Neural cell (in vitro differentiated cells): ENCODE measurements at regions not wholly inside any gene's neighbourhood (a gene's known extent, or its start where the extent isn't known, plus 50 kb on each side); places are given as distances from the start of the nearest gene placed in this dataset.

Source experiments
- H2AFZ ChIP-seq: fragments of 200-600, 300-800 bp; sonication (generic), shearing (Covaris generic); 2 replicates; pipeline ENCODE4 v1.6.0; 2014; ENCODE audit warnings: low read depth, mild to moderate bottlenecking, antibody characterized with exemption, low read length, moderate library complexity
- H3F3A ChIP-seq: fragments of 200-600 bp; shearing (Covaris generic); 2 replicates; pipeline ENCODE4 v1.6.1; 2016; ENCODE audit warnings: mild to moderate bottlenecking, moderate library complexity, mixed read lengths, antibody characterized with exemption, low read length; ENCODE audit not compliant: insufficient read depth, poor library complexity, severe bottlenecking
- H3K27ac ChIP-seq: fragments of 200-600, 300-800 bp; sonication (generic), shearing (Covaris generic); 2 replicates; pipeline ENCODE4 v1.5.1; 2014; ENCODE audit warnings: mild to moderate bottlenecking, low read length, moderate library complexity
- H3K27me3 ChIP-seq: fragments of 300-800, 200-600 bp; sonication (generic), shearing (Covaris generic); 2 replicates; pipeline ENCODE4 v1.6.0; 2014; ENCODE audit warnings: mild to moderate bottlenecking, low read depth, low read length, moderate library complexity; ENCODE audit not compliant: insufficient read depth
- H3K36me3 ChIP-seq: fragments of 300-800, 200-600 bp; sonication (generic), shearing (Covaris generic); 2 replicates; pipeline ENCODE4 v1.5.1; 2014; ENCODE audit warnings: mild to moderate bottlenecking, antibody characterized with exemption, low read length, moderate library complexity; ENCODE audit not compliant: insufficient read depth
- H3K4me2 ChIP-seq: fragments of 300-800, 200-600 bp; sonication (generic), shearing (Covaris generic); 2 replicates; pipeline ENCODE4 v1.6.0; 2014; ENCODE audit warnings: mild to moderate bottlenecking, low read length
- H3K4me3 ChIP-seq: fragments of 300-800, 200-600 bp; sonication (generic), shearing (Covaris generic); 2 replicates; pipeline ENCODE4 v1.5.1; 2014; ENCODE audit warnings: mild to moderate bottlenecking, low read length, moderate library complexity
- H3K79me2 ChIP-seq: fragments of 200-600 bp; shearing (Covaris generic); replicated peaks from 2 replicates; pipeline ENCODE4 v1.6.0; 2014; ENCODE audit warnings: mild to moderate bottlenecking, low read length, moderate library complexity; ENCODE audit not compliant: insufficient read depth
- H3K9ac ChIP-seq: fragments of 300-800, 200-600 bp; sonication (generic), shearing (Covaris generic); 2 replicates; pipeline ENCODE4 v1.6.1; 2016; ENCODE audit warnings: mild to moderate bottlenecking, low read length, mixed read lengths
- H3K9me2 ChIP-seq: fragments of 200-600 bp; shearing (Covaris generic); 2 replicates; pipeline ENCODE4 v1.6.1; 2016; ENCODE audit warnings: mild to moderate bottlenecking, low read length, mixed read lengths; ENCODE audit not compliant: insufficient read depth
- H3K9me3 ChIP-seq: fragments of 200-600, 300-800 bp; sonication (generic), shearing (Covaris generic); 2 replicates; pipeline ENCODE4 v1.6.1; 2016; ENCODE audit warnings: mild to moderate bottlenecking, mixed run types, low read length, moderate library complexity, mixed read lengths
- H4K20me1 ChIP-seq: fragments of 200-600 bp; shearing (Covaris generic); 2 replicates; pipeline ENCODE4 v1.6.1; 2016; ENCODE audit warnings: mild to moderate bottlenecking, mixed run types; ENCODE audit not compliant: insufficient read depth
- CTCF ChIP-seq: fragments of 450-650 bp; IDR thresholded peaks from 2 replicates; pipeline ENCODE4 v1.5.1; 2014; ENCODE audit warnings: antibody characterized with exemption, mild to moderate bottlenecking, moderate library complexity; ENCODE audit not compliant: poor library complexity, severe bottlenecking
- EP300 ChIP-seq: fragments of 450-650 bp; conservative IDR thresholded peaks from 2 replicates; pipeline ENCODE4 v1.6.1; 2014; ENCODE audit warnings: antibody characterized with exemption, mild to moderate bottlenecking, moderate library complexity; ENCODE audit not compliant: poor library complexity, severe bottlenecking
- EZH2 ChIP-seq: fragments of 200-600, 300-800 bp; shearing (Covaris generic), sonication (generic); IDR thresholded peaks from 2 replicates; pipeline ENCODE4 v1.6.1; 2014; ENCODE audit warnings: antibody characterized with exemption, low read length, borderline replicate concordance, mild to moderate bottlenecking; ENCODE audit not compliant: insufficient read depth, poor library complexity, severe bottlenecking
- MXI1 ChIP-seq: fragments of 450-650 bp; conservative IDR thresholded peaks from 2 replicates; pipeline ENCODE4 v1.6.1; 2014; ENCODE audit warnings: antibody characterized with exemption, mild to moderate bottlenecking; ENCODE audit not compliant: poor library complexity, severe bottlenecking
- POLR2AphosphoS5 ChIP-seq: IDR thresholded peaks from 2 replicates; pipeline ENCODE4 v1.6.1; 2012
- RAD21 ChIP-seq: fragments of 450-650 bp; conservative IDR thresholded peaks from 2 replicates; pipeline ENCODE4 v1.6.1; 2014; ENCODE audit warnings: antibody characterized with exemption, mild to moderate bottlenecking, moderate library complexity
- REST ChIP-seq: IDR thresholded peaks from 2 replicates; pipeline ENCODE4 v1.6.1; 2012; ENCODE audit warnings: borderline replicate concordance
- SMC3 ChIP-seq: fragments of 450-650 bp; conservative IDR thresholded peaks from 2 replicates; pipeline ENCODE4 v1.6.1; 2014; ENCODE audit warnings: antibody characterized with exemption, mild to moderate bottlenecking, moderate library complexity; ENCODE audit not compliant: poor library complexity
- TAF1 ChIP-seq: IDR thresholded peaks from 2 replicates; pipeline ENCODE4 v1.6.1; 2012; ENCODE audit warnings: low read depth

- Histone ChIP-seq H3K27me3 (no peaks in the 10 kb centered on the region), H3K9ac (no peak overlapping the region), H3F3A (no peaks in the 10 kb centered on the region), H4K20me1 (no peaks in the 10 kb centered on the region), H3K9me2 (no peaks in the 10 kb centered on the region), H3K4me2 (no peak overlapping the region), H3K27ac (no peak overlapping the region), H3K36me3 (no peaks in the 10 kb centered on the region), H3K4me3 (no peak overlapping the region), H2AFZ (no peak overlapping the region), H3K79me2 (no peaks in the 10 kb centered on the region), H3K9me3 (no peaks in the 10 kb centered on the region)
- TF ChIP-seq TAF1: no peak
- TF ChIP-seq CTCF: no peak
- TF ChIP-seq EP300: no peak
- no peak for TF ChIP-seq REST
- TF ChIP-seq EZH2: no peak
- TF ChIP-seq POLR2AphosphoS5: no peak
- TF ChIP-seq SMC3: no peak
- no peak for TF ChIP-seq MXI1
- TF ChIP-seq RAD21: no peak
Measured at GRCh38 chr17:72388765-72389473, 268.1 kb downstream of the SOX9 start.

GRCh38 chr17:72390675-72391508 is 270.1 kb downstream of the SOX9 start:
- H3K27me3 ChIP-seq: no peaks in the 10 kb centered on the region
- no peak overlapping the region for H2AFZ ChIP-seq
- no peak overlapping the region for H3K4me3 ChIP-seq
- H3F3A ChIP-seq: no peaks in the 10 kb centered on the region
- H3K4me2 ChIP-seq: no peak overlapping the region
- TF ChIP-seq CTCF: no peak
- TF ChIP-seq MXI1: no peak
- TF ChIP-seq EZH2: no peak
- no peak for TF ChIP-seq EP300
- TF ChIP-seq TAF1: no peak
- no peak for TF ChIP-seq SMC3
- TF ChIP-seq RAD21: no peak
- TF ChIP-seq POLR2AphosphoS5: no peak
- no peak for TF ChIP-seq REST
- H3K27ac ChIP-seq: no peak overlapping the region
- H4K20me1 ChIP-seq: no peaks in the 10 kb centered on the region
- H3K9me3 ChIP-seq: no peaks in the 10 kb centered on the region
- no peaks in the 10 kb centered on the region for H3K9me2 ChIP-seq
- H3K9ac ChIP-seq: no peak overlapping the region
- no peaks in the 10 kb centered on the region for H3K36me3 ChIP-seq
- H3K79me2 ChIP-seq: no peaks in the 10 kb centered on the region
